A549 (cell line): ENCODE measurements at regions not wholly inside any gene's neighbourhood (a gene's known extent, or its start where the extent isn't known, plus 50 kb on each side); places are given as distances from the start of the nearest gene placed in this dataset.
A peak's percentile ranks its signal among the peaks of the same experiment; 100 is the strongest.

Experiments used
- ATAC-seq, 2 experiments: fragments of 200-7000 bp in 1 of 2; fragments of >200 bp in 1 of 2; cut with Nextera tagmentation in 1 of 2; cut with Tn5 transposase in 1 of 2; 3 replicates each; pipeline versions ENCODE4 v1.8.0 to v1.9.1; 2018 to 2020; ENCODE audit warnings: mild to moderate bottlenecking in 1 of 2, moderate library complexity in 1 of 2
- CTCF ChIA-PET: fragments of 300-600 bp; sonication (Branson Sonifier 250); formaldehyde crosslinking; extraction: SDS; loops from one replicate; lab custom pipeline; 2021; ENCODE audit warnings: antibody characterized with exemption, inconsistent platforms; lab: Yijun Ruan, JAX
- POLR2A ChIA-PET: fragments of 350-600 bp; formaldehyde crosslinking; extraction: SDS; loops from one replicate; lab custom pipeline; 2021; ENCODE audit warnings: antibody characterized with exemption, inconsistent platforms; lab: Yijun Ruan, JAX
- DNase-seq, 2 experiments: peaks; one replicate each; pipeline versions ENCODE4 v3.0.0 to v3.0.0-alpha.2; 2011 to 2016; ENCODE audit warnings: low read depth in 1 of 2, low spot score in 1 of 2
- FAIRE-seq: peaks from 2 replicates; lab custom pipeline; 2011; peaks lifted over from hg19 to GRCh38; lab: Jason Lieb, UNC
- H3K27ac ChIP-seq, 2 experiments: fragments of >200 bp; sonication (Bioruptor Twin); formaldehyde crosslinking; 3 replicates each; pipeline ENCODE4 v1.5.1; 2016 to 2017
- H3K4me1 ChIP-seq: fragments of >200 bp; sonication (Bioruptor Twin); formaldehyde crosslinking; 3 replicates; pipeline ENCODE4 v1.6.1; 2016
- H3K4me2 ChIP-seq: fragments of >200 bp; sonication (Bioruptor Twin); formaldehyde crosslinking; 3 replicates; pipeline ENCODE4 v1.6.1; 2016
- H3K4me3 ChIP-seq: fragments of >200 bp; sonication (Bioruptor Twin); formaldehyde crosslinking; 3 replicates; pipeline ENCODE4 v1.5.1; 2016
- H3K9me3 ChIP-seq: fragments of >200 bp; sonication (Bioruptor Twin); formaldehyde crosslinking; 3 replicates; pipeline ENCODE4 v1.6.1; 2016
- BHLHE40 ChIP-seq: IDR thresholded peaks from 2 replicates; pipeline ENCODE4 v1.6.1; 2012; ENCODE audit warnings: low read depth, low read length, inconsistent platforms
- CEBPB ChIP-seq, 2 experiments: fragments of >200 bp in 1 of 2; sonication (Bioruptor Twin) in 1 of 2; formaldehyde crosslinking in 1 of 2; IDR thresholded peaks; 2 replicates each; pipeline ENCODE4 v1.6.1; 2012 to 2016
- ELK1 ChIP-seq: fragments of 150-350 bp; IDR thresholded peaks from 2 replicates; pipeline ENCODE4 v1.6.1; 2014; ENCODE audit warnings: low read depth, mild to moderate bottlenecking, low read length
- ESRRA ChIP-seq: fragments of 150-350 bp; IDR thresholded peaks from 2 replicates; pipeline ENCODE4 v1.6.1; 2014; ENCODE audit warnings: mild to moderate bottlenecking, low read length, borderline replicate concordance
- FOXS1 ChIP-seq: fragments of 250-450 bp; sonication (Bioruptor Pico); IDR thresholded peaks from 2 replicates; pipeline ENCODE4 v1.5.0; 2020; ENCODE audit warnings: mild to moderate bottlenecking, moderate library complexity
- HEYL ChIP-seq: fragments of 250-450 bp; sonication (Bioruptor Pico); IDR thresholded peaks from 2 replicates; pipeline ENCODE4 v1.8.0; 2021; ENCODE audit warnings: mild to moderate bottlenecking, moderate library complexity
- HOXA7 ChIP-seq: fragments of 250-450 bp; sonication (Bioruptor Pico); IDR thresholded peaks from 2 replicates; pipeline ENCODE4 v1.5.0; 2020; ENCODE audit warnings: mild to moderate bottlenecking, moderate library complexity
- MAFK ChIP-seq: fragments of 450-650 bp; IDR thresholded peaks from 2 replicates; pipeline ENCODE4 v1.6.1; 2014; ENCODE audit not compliant: partially characterized antibody
- NFE2L2 ChIP-seq: fragments of 150-350 bp; conservative IDR thresholded peaks from 2 replicates; pipeline ENCODE4 v1.6.1; 2014; ENCODE audit warnings: low read length
- NPAS2 ChIP-seq: fragments of 250-450 bp; sonication (Bioruptor Pico); IDR thresholded peaks from 2 replicates; pipeline ENCODE4 v1.8.0; 2022; ENCODE audit warnings: mild to moderate bottlenecking, moderate library complexity, borderline replicate concordance
- NR3C1 ChIP-seq: fragments of >200 bp; sonication (Bioruptor Twin); formaldehyde crosslinking; IDR thresholded peaks from 3 replicates; pipeline ENCODE4 v1.6.1; 2017
- PBX3 ChIP-seq: IDR thresholded peaks from 2 replicates; pipeline ENCODE4 v1.6.1; 2012
- POLR2A ChIP-seq: IDR thresholded peaks from 2 replicates; pipeline ENCODE4 v1.6.1; 2012; ENCODE audit warnings: mild to moderate bottlenecking, low read length
- RCOR1 ChIP-seq: fragments of 150-350 bp; IDR thresholded peaks from 2 replicates; pipeline ENCODE4 v1.6.1; 2014; ENCODE audit warnings: antibody characterized with exemption, low read length, low read depth
- RFX5 ChIP-seq: fragments of 450-650 bp; IDR thresholded peaks from 2 replicates; pipeline ENCODE4 v1.7.1; 2014; ENCODE audit warnings: antibody characterized with exemption, mild to moderate bottlenecking, moderate library complexity
- RNF2 ChIP-seq: fragments of 200-600 bp; sonication (generic); IDR thresholded peaks from 2 replicates; pipeline ENCODE4 v1.6.1; 2016; ENCODE audit warnings: low read depth, mild to moderate bottlenecking, antibody characterized with exemption, moderate library complexity, borderline replicate concordance
- SMC3 ChIP-seq: fragments of >200 bp; sonication (Bioruptor Twin); formaldehyde crosslinking; IDR thresholded peaks from 3 replicates; pipeline ENCODE4 v1.6.1; 2018; ENCODE audit warnings: inconsistent platforms
- USF2 ChIP-seq: fragments of 450-650 bp; IDR thresholded peaks from 2 replicates; pipeline ENCODE4 v1.6.1; 2014; ENCODE audit warnings: antibody characterized with exemption
- ZC3H11A ChIP-seq: fragments of 450-650 bp; IDR thresholded peaks from 2 replicates; pipeline ENCODE4 v1.6.1; 2014; ENCODE audit warnings: antibody characterized with exemption, mild to moderate bottlenecking
- ZFP36 ChIP-seq: fragments of 450-650 bp; IDR thresholded peaks from 2 replicates; pipeline ENCODE4 v1.6.1; 2014; ENCODE audit warnings: borderline replicate concordance; ENCODE audit not compliant: partially characterized antibody
- WGBS: methylation state at CpG from one replicate; pipeline ENCODE4 v1.1.6; 2017; ENCODE audit errors: missing lambda C conversion rate; 5-methylcytosine and 5-hydroxymethylcytosine counted together
- TF ChIP-seq, protein P1 (sequence below): IDR thresholded peaks from 2 replicates; pipeline ENCODE4 v1.6.1; 2012
- TF ChIP-seq, protein P2 (sequence below): fragments of >200 bp; sonication (Bioruptor Twin); formaldehyde crosslinking; IDR thresholded peaks from 2 replicates; pipeline ENCODE4 v1.6.1; 2016
- TF ChIP-seq, protein P3 (sequence below): fragments of 200-600 bp; sonication (generic); IDR thresholded peaks from 2 replicates; pipeline ENCODE4 v1.6.1; 2016; ENCODE audit warnings: antibody characterized with exemption, mild to moderate bottlenecking, moderate library complexity

DNA sequence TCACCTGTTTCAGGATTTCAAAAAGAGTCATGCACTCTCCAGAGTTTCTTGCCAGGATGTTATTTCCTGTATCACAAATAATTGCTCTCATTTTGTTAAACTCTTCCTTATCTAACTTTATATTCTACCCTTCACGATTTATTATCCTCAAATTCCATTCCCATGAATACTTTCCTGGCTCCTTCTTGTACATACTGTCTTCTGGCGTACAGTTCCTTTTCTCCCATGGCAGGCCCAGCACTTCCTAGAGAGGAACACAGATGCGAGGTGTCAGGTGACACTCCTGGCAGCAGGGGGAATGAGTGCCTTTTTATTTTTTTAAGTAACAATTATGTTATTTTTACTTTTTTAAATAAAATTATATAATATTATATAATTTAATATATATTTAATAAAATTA lies 411.9 kb downstream of the TFEC start:
- H3K4me1 ChIP-seq, result no peaks in the 10 kb centered on the region
- TF ChIP-seq MAFK (no peak), CEBPB (IDR thresholded peaks at IDR 0.05) (no peak), NR3C1 (no peak), POLR2A (no peak), PBX3 (no peak), ELK1 (no peak), RFX5 (no peak), BHLHE40 (no peak), HOXA7 (CRISPR knock-in tag) (no peak), FOXS1 (no peak), USF2 (no peak), HEYL (CRISPR knock-in tag) (no peak)
- TF ChIP-seq, protein P1, sequence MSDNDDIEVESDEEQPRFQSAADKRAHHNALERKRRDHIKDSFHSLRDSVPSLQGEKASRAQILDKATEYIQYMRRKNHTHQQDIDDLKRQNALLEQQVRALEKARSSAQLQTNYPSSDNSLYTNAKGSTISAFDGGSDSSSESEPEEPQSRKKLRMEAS, result no peak
- TF ChIP-seq, protein P2, sequence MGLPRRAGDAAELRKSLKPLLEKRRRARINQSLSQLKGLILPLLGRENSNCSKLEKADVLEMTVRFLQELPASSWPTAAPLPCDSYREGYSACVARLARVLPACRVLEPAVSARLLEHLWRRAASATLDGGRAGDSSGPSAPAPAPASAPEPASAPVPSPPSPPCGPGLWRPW, result no peak
- TF ChIP-seq, all 56 proteins: peak for 0
- Histone ChIP-seq H3K9me3 (no peaks in the 10 kb centered on the region), H3K4me3 (no peak overlapping the region), H3K4me2 (no peak overlapping the region), H3K27ac (no peak overlapping the region)
- FAIRE-seq (no peak), ATAC-seq (no peak), DNase-seq (no peak)
- ChIA-PET POLR2A (no interaction called here), CTCF (no interaction called here)
- WGBS, result 29% methylated on average over 3 of the region's 3 CpGs

DNA sequence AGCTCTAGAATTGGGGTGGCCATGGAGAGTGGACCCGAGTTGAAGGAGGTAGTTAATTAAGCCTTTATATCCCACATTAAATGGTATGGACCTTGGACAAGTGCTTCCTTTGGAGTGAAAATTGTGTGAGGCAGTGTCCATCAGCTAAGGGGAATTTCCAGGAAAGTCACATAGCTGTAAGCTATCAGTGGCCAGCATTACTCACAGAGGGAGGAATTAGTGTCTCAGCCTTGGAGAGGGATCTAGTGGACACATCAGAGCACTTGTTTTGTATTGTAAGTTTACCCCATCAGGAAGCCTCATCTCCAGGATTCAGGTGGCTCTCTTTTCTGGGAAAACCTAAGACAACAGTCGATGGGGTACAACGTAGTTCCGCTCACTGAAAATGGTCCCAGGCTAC lies 416.7 kb downstream of the TFEC start:
- Histone ChIP-seq H3K4me3 (no peak overlapping the region), H3K9me3 (no peaks in the 10 kb centered on the region), H3K27ac (no peak overlapping the region), H3K4me1 (no peaks in the 10 kb centered on the region), H3K4me2 (no peak overlapping the region)
- POLR2A ChIA-PET, result no interaction called here
- 50% methylated on average over 4 of the region's 4 CpGs for WGBS
- CTCF ChIA-PET, result no interaction called here
- DNase-seq (no peak), ATAC-seq (no peak), FAIRE-seq (no peak)
- no peak for TF ChIP-seq NPAS2 (CRISPR knock-in tag)

GRCh38 chr7:115603416-115603815 lies 427.1 kb downstream of the TFEC start:
- Histone ChIP-seq H3K4me3 (no peak overlapping the region), H3K4me1 (no peaks in the 10 kb centered on the region), H3K9me3 (no peaks in the 10 kb centered on the region), H3K27ac (no peak overlapping the region)
- no peak for ATAC-seq
- CTCF ChIA-PET, result no interaction called here
- peak in 1 of 2 experiments; percentile 8 for DNase-seq
- WGBS, result 59% methylated on average over 8 of the region's 8 CpGs
- no peak for FAIRE-seq
- TF ChIP-seq RNF2, result no peak
- no peak for TF ChIP-seq ZC3H11A
- no peak for TF ChIP-seq ESRRA
- TF ChIP-seq RCOR1, result no peak
- no peak for TF ChIP-seq USF2
- TF ChIP-seq POLR2A, result no peak
- TF ChIP-seq NFE2L2, result no peak
- no peak for TF ChIP-seq ZFP36
- TF ChIP-seq PBX3, result no peak
- TF ChIP-seq, protein P3, sequence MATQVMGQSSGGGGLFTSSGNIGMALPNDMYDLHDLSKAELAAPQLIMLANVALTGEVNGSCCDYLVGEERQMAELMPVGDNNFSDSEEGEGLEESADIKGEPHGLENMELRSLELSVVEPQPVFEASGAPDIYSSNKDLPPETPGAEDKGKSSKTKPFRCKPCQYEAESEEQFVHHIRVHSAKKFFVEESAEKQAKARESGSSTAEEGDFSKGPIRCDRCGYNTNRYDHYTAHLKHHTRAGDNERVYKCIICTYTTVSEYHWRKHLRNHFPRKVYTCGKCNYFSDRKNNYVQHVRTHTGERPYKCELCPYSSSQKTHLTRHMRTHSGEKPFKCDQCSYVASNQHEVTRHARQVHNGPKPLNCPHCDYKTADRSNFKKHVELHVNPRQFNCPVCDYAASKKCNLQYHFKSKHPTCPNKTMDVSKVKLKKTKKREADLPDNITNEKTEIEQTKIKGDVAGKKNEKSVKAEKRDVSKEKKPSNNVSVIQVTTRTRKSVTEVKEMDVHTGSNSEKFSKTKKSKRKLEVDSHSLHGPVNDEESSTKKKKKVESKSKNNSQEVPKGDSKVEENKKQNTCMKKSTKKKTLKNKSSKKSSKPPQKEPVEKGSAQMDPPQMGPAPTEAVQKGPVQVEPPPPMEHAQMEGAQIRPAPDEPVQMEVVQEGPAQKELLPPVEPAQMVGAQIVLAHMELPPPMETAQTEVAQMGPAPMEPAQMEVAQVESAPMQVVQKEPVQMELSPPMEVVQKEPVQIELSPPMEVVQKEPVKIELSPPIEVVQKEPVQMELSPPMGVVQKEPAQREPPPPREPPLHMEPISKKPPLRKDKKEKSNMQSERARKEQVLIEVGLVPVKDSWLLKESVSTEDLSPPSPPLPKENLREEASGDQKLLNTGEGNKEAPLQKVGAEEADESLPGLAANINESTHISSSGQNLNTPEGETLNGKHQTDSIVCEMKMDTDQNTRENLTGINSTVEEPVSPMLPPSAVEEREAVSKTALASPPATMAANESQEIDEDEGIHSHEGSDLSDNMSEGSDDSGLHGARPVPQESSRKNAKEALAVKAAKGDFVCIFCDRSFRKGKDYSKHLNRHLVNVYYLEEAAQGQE, result no peak
- no peak for TF ChIP-seq MAFK
- no peak for TF ChIP-seq FOXS1
- TF ChIP-seq BHLHE40, result no peak
- TF ChIP-seq SMC3, result no peak
- TF ChIP-seq NPAS2 (CRISPR knock-in tag), result no peak
- TF ChIP-seq, all 56 proteins: peak for 0
- H3K4me2 ChIP-seq, result no peak overlapping the region
- POLR2A ChIA-PET, result no interaction called here
